PC-3 (cell line): ENCODE measurements at regions not wholly inside any gene's neighbourhood (a gene's known extent, or its start where the extent isn't known, plus 50 kb on each side); places are given as distances from the start of the nearest gene placed in this dataset.

Experiments
- ATAC-seq: fragments of 200-7000 bp; cut with Tn5 transposase; 2 replicates; pipeline ENCODE4 v1.9.1; 2020; ENCODE audit warnings: mild to moderate bottlenecking, moderate library complexity
- BruUV-seq: library from RNA; stranded (reverse); fragments of 400-500 nt; replicated peaks from 2 replicates; lab custom pipeline; 2021; lab: Mats Ljungman, UMichigan
- CTCF ChIA-PET: fragments of 300-600 bp; sonication (Branson Sonifier 250); formaldehyde crosslinking; loops from one replicate; lab custom pipeline; 2022; ENCODE audit warnings: antibody characterized with exemption; lab: Charles Lee
- POLR2A ChIA-PET: fragments of 300-600 bp; sonication (Branson Sonifier 250); formaldehyde crosslinking; loops from one replicate; lab custom pipeline; 2022; ENCODE audit warnings: antibody characterized with exemption; ENCODE audit not compliant: unreplicated experiment; lab: Charles Lee
- DNase-seq: peaks from one replicate; pipeline ENCODE4 v3.0.0-alpha.2; 2015
- H2AFZ ChIP-seq: fragments of 300-600 bp; sonication (generic); 2 replicates; pipeline ENCODE4 v1.6.0; 2016; ENCODE audit warnings: antibody characterized with exemption, low read length
- H3F3A ChIP-seq: fragments of 300-600 bp; sonication (generic); one replicate; pipeline ENCODE4 v1.6.0; 2017; ENCODE audit warnings: antibody characterized with exemption, low read length, control low read depth, mild to moderate bottlenecking; ENCODE audit not compliant: unreplicated experiment
- H3K27ac ChIP-seq: fragments of 300-600 bp; sonication (generic); 2 replicates; pipeline ENCODE4 v1.5.1; 2016; ENCODE audit warnings: mild to moderate bottlenecking, low read length
- H3K27me3 ChIP-seq: fragments of 300-600 bp; sonication (generic); 2 replicates; pipeline ENCODE4 v1.6.1; 2016; ENCODE audit warnings: low read length, mixed read lengths
- H3K36me3 ChIP-seq: fragments of 300-600 bp; sonication (generic); 2 replicates; pipeline ENCODE4 v1.6.1; 2016; ENCODE audit warnings: low read depth, mixed run types, low read length, mixed read lengths
- H3K4me1 ChIP-seq: fragments of 300-600 bp; sonication (generic); 2 replicates; pipeline ENCODE4 v1.5.1; 2016; ENCODE audit warnings: low read length; ENCODE audit not compliant: insufficient read depth
- H3K4me2 ChIP-seq: fragments of 300-600 bp; sonication (generic); 2 replicates; pipeline ENCODE4 v1.6.0; 2016; ENCODE audit warnings: low read length
- H3K4me3 ChIP-seq: fragments of 300-600 bp; sonication (generic); 2 replicates; pipeline ENCODE4 v1.5.1; 2016; ENCODE audit warnings: mild to moderate bottlenecking, low read length, mixed read lengths
- H3K79me2 ChIP-seq: fragments of 300-600 bp; sonication (generic); 2 replicates; pipeline ENCODE4 v1.6.1; 2017; ENCODE audit warnings: low read length, mixed read lengths
- H3K9ac ChIP-seq: fragments of 300-600 bp; sonication (generic); 2 replicates; pipeline ENCODE4 v1.6.0; 2016; ENCODE audit warnings: mild to moderate bottlenecking, low read length
- H3K9me2 ChIP-seq: fragments of 300-600 bp; sonication (generic); replicated peaks from 2 replicates; pipeline ENCODE4 v1.6.1; 2016; ENCODE audit warnings: mixed run types, low read length, mixed read lengths
- H3K9me3 ChIP-seq: fragments of 300-600 bp; sonication (generic); 2 replicates; pipeline ENCODE4 v1.6.1; 2016; ENCODE audit warnings: low read length, mixed read lengths
- H4K20me1 ChIP-seq: fragments of 300-600 bp; sonication (generic); 2 replicates; pipeline ENCODE4 v1.6.1; 2016; ENCODE audit warnings: low read length, mixed read lengths
- CTCF ChIP-seq: fragments of 300-600 bp; sonication (generic); conservative IDR thresholded peaks from 2 replicates; pipeline ENCODE4 v1.5.1; 2017; ENCODE audit warnings: antibody characterized with exemption, low read depth, mild to moderate bottlenecking, low read length
- EZH2 ChIP-seq: fragments of 300-600 bp; sonication (generic); IDR thresholded peaks from one replicate; pipeline ENCODE4 v1.6.1; 2017; ENCODE audit warnings: antibody characterized with exemption, mild to moderate bottlenecking, low read length; ENCODE audit not compliant: unreplicated experiment
- EZH2phosphoT487 ChIP-seq: fragments of 300-600 bp; sonication (generic); IDR thresholded peaks from 2 replicates; pipeline ENCODE4 v1.6.1; 2018; ENCODE audit warnings: mild to moderate bottlenecking, antibody characterized with exemption, low read length, borderline replicate concordance
- intact Hi-C: fragments of 100-400 bp; cut with micrococcal nuclease; formaldehyde crosslinking; loops from 2 replicates; pipeline ENCODE4 v1.9.0; 2023

GRCh38 chr10:85429126-85429525 is 937.5 kb downstream of the GRID1 start:
- Histone ChIP-seq H3K4me2 (no peak overlapping the region), H3K27me3 (no peaks in the 10 kb centered on the region), H3K36me3 (no peaks in the 10 kb centered on the region), H3K4me1 (no peaks in the 10 kb centered on the region), H3K9ac (no peak overlapping the region), H2AFZ (no peak overlapping the region), H3K9me2 (no peaks in the 10 kb centered on the region), H3K27ac (no peak overlapping the region), H3K79me2 (no peaks in the 10 kb centered on the region), H4K20me1 (no peaks in the 10 kb centered on the region), H3K9me3 (no peaks in the 10 kb centered on the region), H3K4me3 (no peak overlapping the region), H3F3A (no peaks in the 10 kb centered on the region)
- ChIA-PET POLR2A (no interaction called here), CTCF (no interaction called here)
- ATAC-seq (no peak), DNase-seq (no peak)
- intact Hi-C loops, result no loop called here
- no peak for TF ChIP-seq CTCF
- TF ChIP-seq EZH2, result no peak
- no peak for TF ChIP-seq EZH2phosphoT487
- no TSS peak for BruUV-seq

GRCh38 chr10:85430991-85431390 is 935.6 kb downstream of the GRID1 start:
- ATAC-seq, result no peak
- Histone ChIP-seq H2AFZ (no peak overlapping the region), H4K20me1 (no peaks in the 10 kb centered on the region), H3K4me2 (no peak overlapping the region), H3K36me3 (no peaks in the 10 kb centered on the region), H3K9ac (no peak overlapping the region), H3K9me3 (no peaks in the 10 kb centered on the region), H3K27me3 (no peaks in the 10 kb centered on the region), H3K27ac (no peak overlapping the region), H3K4me3 (no peak overlapping the region), H3K4me1 (no peaks in the 10 kb centered on the region), H3K79me2 (no peaks in the 10 kb centered on the region), H3F3A (no peaks in the 10 kb centered on the region), H3K9me2 (no peaks in the 10 kb centered on the region)
- BruUV-seq, result no TSS peak
- POLR2A ChIA-PET, result no interaction called here
- no peak for DNase-seq
- intact Hi-C loops, result no loop called here
- no peak for TF ChIP-seq EZH2
- CTCF ChIA-PET, result no interaction called here

- Histone ChIP-seq H3K79me2 (no peaks in the 10 kb centered on the region), H4K20me1 (no peaks in the 10 kb centered on the region), H3K4me1 (no peaks in the 10 kb centered on the region), H2AFZ (no peak overlapping the region), H3K27ac (no peak overlapping the region), H3K4me3 (no peak overlapping the region), H3K9me2 (no peaks in the 10 kb centered on the region), H3F3A (no peaks in the 10 kb centered on the region), H3K4me2 (no peak overlapping the region), H3K27me3 (no peaks in the 10 kb centered on the region), H3K9ac (no peak overlapping the region), H3K36me3 (no peaks in the 10 kb centered on the region), H3K9me3 (no peaks in the 10 kb centered on the region)
- ChIA-PET POLR2A (no interaction called here), CTCF (no interaction called here)
- ATAC-seq (no peak), DNase-seq (no peak)
- intact Hi-C loops, result no loop called here
- BruUV-seq, result no TSS peak
- TF ChIP-seq CTCF (no peak), EZH2 (no peak), EZH2phosphoT487 (no peak)
These were observed 933.3 kb downstream of the GRID1 start for GRCh38 chr10:85433248-85433647.
